Keratinocyte (primary cell): ENCODE measurements at regions not wholly inside any gene's neighbourhood (a gene's known extent, or its start where the extent isn't known, plus 50 kb on each side); places are given as distances from the start of the nearest gene placed in this dataset.

Experiments
- EZH2 ChIP-seq: IDR thresholded peaks from one replicate; pipeline ENCODE4 v1.6.1; 2012; ENCODE audit warnings: inconsistent platforms, mild to moderate bottlenecking, low read length, moderate library complexity
- TF ChIP-seq, protein P1 (sequence below), 3 experiments: IDR thresholded peaks in 1 of 3; conservative IDR thresholded peaks in 1 of 3; optimal IDR thresholded peaks in 1 of 3; 2 replicates in 2 of 3; 3 replicates in 1 of 3; pipeline versions ENCODE3 to v1.5.1; 2011; ENCODE audit warnings: low read length in 3 of 3, mild to moderate bottlenecking in 3 of 3, moderate library complexity in 2 of 3, control low read depth in 1 of 3, inconsistent platforms in 1 of 3; ENCODE audit not compliant: insufficient read depth in 2 of 3; ENCODE audit errors: extremely low read depth in 1 of 3

DNA sequence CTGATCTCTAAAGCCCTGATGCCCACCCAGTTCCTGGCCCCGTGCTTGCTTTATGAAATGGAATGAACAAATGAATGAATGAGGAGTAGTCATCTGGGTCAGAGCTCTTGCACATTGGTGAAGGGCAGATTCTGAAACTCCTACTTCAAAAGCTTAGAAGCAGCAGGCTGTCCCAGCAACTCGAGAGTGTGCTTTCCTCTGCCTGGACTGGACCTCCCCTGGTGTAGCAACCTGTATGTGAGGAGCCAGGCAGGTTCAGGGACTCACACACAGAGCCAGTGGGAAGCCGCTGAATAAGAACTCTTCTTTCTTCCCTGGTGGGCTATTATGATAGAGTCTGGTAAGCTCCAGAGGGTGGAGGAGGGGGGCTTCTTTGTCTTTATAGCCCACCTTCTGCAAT, 396.4 kb downstream of the CDK5RAP2 start:
- TF ChIP-seq, protein P1, sequence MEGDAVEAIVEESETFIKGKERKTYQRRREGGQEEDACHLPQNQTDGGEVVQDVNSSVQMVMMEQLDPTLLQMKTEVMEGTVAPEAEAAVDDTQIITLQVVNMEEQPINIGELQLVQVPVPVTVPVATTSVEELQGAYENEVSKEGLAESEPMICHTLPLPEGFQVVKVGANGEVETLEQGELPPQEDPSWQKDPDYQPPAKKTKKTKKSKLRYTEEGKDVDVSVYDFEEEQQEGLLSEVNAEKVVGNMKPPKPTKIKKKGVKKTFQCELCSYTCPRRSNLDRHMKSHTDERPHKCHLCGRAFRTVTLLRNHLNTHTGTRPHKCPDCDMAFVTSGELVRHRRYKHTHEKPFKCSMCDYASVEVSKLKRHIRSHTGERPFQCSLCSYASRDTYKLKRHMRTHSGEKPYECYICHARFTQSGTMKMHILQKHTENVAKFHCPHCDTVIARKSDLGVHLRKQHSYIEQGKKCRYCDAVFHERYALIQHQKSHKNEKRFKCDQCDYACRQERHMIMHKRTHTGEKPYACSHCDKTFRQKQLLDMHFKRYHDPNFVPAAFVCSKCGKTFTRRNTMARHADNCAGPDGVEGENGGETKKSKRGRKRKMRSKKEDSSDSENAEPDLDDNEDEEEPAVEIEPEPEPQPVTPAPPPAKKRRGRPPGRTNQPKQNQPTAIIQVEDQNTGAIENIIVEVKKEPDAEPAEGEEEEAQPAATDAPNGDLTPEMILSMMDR (optimal IDR thresholded peaks at IDR 0.05 in 1 of 3, IDR thresholded peaks at IDR 0.05 in 1 of 3, conservative IDR thresholded peaks at IDR 0.05 in 1 of 3; ENCODE audit: extremely low read depth in 1 of 3, insufficient read depth in 2 of 3, low read length in 3 of 3), result no peak
- no peak for TF ChIP-seq EZH2
